ENCODE measurements at regions not wholly inside any gene's neighbourhood (a gene's known extent, or its start where the extent isn't known, plus 50 kb on each side); places are given as distances from the start of the nearest gene placed in this dataset.

DNA sequence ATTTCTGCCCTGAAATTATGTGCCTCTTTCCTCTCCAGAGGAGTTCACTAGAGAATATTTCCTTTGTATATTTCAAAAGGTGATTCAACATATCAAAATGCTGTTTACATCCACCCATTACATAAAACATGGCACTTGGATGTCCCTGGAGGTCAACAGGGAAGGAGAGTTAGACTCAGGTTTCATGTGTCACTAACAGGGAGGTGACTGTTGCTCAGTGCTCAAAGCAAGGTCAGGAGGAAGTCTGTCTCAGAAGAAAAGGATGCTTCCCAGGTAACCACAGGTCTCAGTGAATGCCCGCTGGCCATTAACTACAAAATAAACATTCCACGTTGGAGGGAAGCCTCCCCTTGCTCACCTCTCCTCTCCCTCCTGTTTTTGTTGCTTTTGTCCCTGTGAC lies 198.6 kb downstream of the AXIN2 start:
- DNase-seq = no peak

DNA sequence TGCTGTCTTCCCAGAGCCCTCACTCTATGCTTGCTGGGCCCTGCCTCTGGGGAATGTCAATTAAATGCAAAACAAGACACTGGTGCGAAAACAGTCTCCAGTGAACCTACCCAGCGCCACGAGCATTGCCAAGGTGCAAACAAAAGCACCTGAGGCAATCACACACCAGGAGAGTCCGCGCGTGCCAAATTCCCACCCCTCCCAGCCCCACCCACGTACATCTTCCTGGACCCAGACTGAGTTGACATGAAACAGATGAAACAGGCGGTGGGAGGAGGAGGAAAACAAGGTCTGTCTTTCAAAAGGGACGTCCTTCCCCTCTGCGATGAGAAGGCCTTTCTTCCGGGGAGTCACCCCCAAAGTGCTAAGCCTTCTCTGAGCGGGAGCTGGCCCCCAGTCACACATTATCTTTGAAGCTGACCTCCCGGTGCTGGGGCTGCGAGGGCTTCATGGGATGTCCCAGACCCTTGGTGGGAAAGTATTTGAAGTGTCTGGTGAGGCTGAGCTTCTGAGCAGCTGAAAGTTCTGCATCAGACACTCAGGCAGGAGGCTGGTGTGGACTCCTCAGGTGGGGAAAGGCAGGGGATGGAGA lies 200.4 kb downstream of the AXIN2 start:
- DNase-seq = no peak

DNA sequence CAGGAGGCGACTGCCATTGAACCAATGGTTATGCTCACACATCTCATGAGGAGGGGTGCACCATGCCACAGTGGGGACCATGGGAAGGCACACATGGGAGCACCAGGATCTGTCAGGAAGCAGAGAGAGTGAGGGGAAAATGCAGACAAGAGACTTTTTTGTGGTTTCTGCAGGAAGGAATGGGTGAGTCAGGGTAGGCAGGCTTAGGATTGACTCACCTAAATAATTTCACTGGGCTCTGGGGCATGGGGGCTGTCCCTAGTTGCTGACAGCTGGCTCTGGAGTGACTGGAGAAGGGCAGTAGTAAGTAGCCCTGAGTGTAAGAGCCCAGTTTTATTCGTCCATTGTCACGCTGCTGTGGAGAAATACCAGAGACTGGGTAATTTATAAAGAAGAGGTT lies 202.4 kb downstream of the AXIN2 start:
- peak; percentile 82 for DNase-seq

DNA sequence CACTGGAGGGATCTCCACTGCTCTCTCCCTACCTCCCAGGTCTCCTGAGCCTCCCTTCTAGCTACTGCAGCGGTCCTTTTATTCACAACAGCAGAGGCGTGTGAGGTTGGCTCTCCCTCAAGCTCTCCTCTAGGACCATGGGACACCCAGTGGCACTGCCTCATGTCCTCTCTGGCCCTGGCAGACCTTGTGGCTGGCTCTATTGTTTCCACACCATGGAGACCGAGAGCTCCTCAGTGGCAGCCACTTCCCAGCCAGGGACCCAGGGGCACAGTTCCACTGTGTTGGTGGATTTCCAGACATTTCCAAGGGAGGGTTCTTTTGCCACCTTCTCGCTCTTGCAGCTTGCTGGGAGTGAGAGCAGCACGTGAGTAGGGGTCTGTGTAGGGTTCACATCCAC lies 204.9 kb downstream of the AXIN2 start:
- DNase-seq = no peak

DNA sequence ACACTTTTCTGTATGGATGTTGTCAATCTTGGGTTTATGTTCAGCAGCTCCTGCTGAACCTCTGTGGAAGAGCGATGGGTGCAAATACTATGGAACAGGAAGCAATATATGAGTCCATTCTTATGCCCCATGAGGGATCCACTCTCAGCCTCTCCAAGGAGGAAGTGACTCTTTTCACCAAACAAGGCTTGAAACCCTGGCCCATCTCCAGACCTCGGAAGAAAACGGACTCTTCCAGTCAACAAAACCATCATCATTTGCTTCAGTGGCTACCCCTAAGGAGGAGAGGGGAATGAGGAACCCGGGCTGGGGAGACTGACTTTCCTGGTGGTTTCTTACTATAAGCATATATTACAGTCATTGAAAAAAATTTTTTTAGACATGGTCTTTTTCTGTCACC lies 206.2 kb downstream of the AXIN2 start:
- no peak for DNase-seq

DNA sequence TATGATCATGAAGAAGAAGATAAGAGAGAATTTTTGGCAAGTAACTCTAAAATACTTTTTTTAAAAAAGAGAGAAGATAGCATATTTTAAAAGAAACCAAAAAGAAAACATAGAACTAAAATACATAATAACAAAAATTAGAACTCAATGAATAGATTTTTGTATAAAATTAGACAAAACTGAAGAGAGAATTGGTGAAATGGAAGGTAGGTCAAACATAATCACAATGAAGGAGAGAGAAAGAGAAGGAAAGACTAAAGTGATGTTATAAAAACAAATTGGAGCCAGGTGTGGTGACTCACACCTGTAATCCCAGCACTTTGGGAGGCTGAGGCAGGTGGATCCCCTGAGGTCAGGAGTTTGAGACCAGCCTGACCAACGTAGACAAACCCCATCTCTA lies 211.5 kb downstream of the AXIN2 start:
- no peak for DNase-seq

DNA sequence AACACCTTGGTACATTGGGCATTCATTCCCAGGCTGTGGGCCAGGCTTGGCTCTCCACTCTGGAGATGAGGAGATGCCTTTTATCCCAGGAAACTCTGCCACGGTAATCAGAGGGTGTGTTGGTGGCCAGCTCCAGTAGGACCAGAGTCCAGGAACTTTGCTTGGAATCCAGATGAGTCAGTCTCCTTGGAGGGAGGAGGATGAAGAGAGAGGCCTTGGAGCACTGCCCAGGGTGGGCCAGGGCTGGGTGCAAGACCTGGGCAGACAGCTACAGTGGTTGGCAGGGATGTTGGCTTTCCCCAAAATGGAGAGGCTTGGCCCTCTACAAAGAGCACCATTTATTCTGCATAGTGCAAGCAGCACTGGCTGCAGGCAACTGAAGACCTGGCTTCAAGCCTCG lies 209.0 kb downstream of the RGS9 start:
- DNase-seq = no peak

DNA sequence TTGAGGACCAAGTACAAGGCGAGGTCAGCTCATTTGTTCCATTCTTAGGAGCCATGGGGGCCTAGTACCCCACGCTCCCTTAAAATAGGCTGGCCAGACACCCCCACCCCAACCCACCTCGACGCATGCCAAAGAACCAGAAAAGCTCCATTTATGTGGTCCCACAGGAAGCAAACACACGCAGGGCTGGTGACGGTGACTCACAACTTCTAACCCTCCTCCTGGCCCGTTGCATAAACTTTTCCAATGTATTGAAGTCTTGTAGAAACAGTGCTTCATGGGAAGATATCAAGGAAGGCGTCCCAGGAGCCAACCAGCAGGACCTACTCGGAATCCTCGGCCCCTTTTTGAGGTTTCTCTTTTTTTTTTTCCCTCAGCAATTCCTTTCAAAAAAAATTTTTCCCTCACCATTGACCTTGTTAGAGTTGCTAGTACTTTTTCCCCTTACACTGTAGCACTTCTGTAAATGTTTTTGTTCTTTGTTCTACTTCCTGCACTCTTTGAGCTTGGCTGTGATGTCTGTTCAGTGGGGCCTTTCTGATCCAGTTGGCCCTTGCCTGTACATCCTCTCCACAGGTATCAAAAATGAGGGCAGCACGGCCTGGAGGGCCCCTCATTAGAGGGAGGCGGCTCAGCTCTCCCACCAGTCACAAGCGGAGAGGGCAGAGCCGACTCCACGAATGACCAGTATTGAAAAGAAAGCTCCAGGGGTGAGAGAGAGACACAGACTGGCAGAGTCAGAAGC lies 208.3 kb downstream of the RGS9 start:
- DNase-seq = peak; percentile 25

DNA sequence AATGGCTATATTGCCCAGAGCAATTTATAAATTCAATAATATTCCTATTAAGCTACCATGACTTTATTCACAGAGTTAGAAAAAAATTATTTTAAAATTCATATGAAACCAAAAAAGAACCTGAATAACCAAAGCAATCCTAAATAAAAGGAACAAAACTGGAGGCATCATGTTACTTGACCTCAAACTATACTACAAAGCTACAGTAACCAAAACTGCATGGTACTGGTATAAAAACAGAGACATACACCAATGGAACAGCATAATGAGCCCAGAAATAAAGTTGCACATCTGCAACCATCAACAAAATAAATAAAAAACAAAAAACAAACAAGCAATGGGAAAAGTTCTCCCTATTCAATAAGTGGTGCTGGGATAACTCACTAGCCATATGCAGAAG lies 203.2 kb downstream of the RGS9 start:
- no peak for DNase-seq

DNA sequence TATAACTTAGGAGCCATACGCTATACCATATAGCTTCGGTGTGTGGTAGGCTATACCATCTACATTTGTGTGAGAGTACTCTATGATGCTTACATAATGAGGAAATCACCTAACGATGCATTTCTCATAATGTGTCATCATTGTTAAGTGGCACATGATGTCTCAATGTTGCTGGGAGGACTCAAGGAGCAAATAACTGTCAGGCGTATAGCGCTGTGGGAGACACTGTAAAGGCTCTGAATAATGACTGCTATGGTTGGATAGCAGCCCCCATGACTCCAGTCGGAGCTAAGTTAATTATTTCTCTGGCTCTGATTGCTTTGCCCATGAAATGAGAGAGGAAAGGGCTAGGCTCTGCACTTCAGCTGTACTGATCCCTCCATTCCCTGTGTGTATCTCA lies 197.2 kb downstream of the RGS9 start:
- peak; percentile 1 for DNase-seq

DNA sequence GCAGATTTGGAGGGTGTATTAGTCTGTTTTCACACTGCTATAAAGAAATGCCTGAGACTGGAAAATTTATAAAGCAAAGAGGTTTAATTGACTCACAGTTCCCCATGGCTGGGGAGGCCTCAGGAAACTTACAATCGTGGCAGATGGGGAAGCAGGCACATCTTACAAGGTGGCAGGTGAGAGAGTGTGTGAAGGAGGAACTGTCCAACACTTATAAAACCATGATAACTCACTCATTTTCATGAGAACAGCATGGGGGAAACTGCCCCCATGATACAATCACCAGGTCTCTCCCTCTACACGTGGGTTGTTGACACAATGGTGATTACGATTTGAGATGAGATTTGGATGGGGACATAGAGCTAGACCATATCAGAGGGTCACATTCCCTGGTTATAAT lies 195.6 kb downstream of the RGS9 start:
- no peak for DNase-seq

DNA sequence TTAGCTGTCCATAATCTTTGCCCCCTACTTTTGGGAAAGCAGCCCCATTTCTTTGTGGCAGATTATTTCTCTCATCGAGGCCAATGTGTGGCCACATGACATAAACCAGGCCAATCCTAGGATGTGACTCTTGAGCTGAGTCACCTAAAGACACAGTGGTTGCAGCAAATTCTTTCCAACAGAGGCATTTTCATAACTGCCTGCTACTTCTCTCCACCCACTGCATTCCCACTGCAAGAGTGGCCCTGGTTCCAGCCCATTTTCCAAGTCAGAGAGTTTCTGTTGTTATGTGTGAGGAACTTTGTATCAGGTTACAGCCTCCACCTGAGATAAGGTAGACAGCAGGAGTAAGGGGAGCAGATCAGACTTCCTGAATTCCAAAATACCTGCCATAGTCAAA lies 195.2 kb downstream of the RGS9 start:
- DNase-seq = peak; percentile 43

DNA sequence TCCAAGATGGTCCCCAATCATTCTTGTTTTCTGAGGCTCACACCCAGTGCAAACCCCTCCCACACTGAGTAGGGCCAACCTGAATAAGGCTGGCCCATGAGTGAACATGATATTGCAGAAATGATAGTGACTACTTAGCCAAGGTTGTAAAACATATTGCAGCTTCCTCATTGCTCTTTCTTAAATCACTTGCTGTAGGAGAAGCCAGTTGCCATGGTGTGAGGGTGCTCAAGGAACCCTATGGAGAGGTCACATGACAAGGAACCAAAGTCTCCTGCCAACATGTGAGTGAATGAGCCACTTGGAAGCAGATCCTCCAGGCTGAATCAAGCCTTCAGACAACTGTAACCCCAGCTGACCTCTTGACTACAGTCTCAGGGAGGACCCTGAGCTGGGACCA lies 191.4 kb downstream of the RGS9 start:
- DNase-seq = no peak

DNA sequence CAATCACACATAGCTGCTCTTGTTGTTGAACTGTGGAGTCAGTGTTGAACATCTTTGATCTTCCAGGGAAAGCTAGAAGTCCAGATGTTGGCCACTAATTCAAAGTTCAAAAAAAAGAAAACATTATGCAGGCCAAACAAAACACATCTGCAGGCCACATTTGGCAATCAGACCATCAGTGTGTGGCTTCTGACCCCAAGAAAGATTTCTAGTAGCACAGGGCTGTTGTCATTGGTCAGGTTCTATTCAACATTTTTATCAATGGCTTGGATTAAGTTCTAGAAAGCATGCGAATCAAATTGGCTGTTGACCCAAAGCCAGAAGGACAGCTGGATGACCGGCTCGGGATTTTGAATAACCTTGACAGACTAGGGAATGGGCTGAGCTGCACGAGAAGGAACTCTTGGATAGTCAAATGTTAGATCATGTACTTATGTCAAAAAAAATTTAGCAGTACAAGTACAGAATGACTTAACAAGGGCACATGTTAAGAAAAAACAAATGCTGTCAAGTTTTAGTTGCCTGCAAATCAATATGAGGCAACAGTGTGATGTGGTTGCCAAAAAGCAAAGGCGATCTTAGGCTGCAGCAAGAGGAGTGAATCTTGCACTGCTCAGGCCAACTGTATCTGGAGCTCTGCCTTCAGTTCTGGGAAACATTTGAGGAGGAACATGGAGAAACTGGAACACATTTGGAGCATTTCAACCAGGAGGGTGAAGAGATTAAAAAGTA lies 187.6 kb downstream of the RGS9 start:
- DNase-seq = no peak

DNA sequence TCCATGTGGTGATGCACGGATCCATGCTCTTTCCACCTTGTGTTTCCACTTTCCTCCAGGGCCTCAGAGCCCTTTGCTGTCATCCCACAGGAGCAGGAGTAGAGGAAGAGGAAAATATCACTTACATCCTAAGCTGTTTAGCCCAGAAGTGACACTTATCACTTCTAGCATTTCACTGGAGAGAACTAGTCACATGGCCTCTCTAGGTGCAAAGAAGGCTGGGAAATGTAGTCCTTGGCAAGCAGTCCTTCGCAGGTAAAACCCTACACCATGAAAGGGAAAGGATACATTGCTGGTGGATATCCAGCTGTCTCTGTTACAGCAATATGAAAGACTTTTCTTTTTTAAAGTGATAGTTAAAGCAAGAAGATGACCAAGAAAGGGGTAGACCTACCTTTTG lies 185.9 kb downstream of the RGS9 start:
- no peak for DNase-seq

DNA sequence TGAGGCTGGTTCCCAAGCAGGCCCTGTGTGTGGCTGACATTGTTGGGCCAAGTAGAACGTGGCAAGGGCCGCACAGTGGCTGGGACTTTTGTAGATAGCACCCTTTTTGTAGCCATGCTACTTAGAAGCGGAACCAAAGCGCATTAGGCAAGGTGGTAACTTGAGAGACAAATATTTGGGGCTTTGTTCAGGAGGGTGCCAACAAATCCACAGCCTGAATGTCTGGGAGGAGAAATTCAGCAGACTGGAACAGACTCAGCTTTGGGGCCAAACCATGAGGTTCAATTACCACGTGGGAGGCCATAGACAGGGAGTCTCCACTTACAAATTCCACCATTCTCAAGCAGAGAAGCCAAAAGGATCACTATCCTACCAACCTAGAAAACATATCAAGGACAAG lies 183.7 kb downstream of the RGS9 start:
- DNase-seq = no peak

DNA sequence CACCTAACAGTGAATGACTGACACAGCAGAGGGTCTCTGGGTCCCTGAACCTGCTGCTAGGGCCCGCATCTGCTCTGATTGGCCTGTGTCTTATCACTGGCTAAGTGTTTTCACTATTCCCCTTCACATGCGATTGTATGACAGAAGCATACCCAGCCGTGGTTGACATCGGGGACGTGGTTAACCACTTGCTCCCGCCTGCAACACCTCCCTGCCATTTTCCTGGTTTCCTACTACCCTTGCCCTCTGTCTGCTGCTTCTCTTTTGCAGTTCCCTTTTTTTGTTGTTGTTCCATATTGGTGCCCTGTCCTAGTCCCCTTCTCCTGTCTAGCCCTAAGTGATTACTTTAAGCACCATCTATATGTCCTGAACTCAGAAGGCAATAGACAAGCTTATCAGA lies 177.0 kb downstream of the RGS9 start:
- DNase-seq = no peak

DNA sequence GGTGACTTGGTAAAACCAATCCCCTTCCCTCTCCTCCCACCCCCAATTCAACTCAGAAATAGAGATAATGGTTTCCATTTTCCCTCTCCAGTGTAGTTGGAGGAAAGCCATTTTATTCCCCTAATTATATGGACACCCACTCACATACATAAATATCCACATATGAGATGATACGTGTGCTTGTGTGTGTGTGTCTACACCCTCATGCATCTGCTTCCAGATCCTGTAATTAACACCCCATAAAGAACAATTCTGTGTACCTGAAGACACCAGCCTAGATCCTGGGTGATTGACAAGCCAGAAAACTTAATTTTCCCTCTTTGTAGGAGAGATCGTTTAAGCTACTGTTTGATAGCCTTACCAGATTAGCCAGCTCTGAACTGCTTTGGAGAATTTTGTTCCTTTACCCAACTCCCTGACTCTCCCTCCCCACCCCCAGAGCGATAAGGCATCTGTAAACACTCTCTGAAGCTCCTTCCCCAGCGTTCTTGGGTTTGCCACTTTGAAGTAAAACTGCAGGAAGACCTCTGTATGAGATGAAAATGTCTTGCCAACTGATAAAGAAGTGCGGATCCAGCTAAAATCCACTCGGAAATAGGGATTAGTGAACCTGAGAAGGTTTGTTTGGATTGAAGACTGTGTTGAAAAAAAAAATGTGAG lies 175.7 kb downstream of the RGS9 start:
- DNase-seq = no peak

DNA sequence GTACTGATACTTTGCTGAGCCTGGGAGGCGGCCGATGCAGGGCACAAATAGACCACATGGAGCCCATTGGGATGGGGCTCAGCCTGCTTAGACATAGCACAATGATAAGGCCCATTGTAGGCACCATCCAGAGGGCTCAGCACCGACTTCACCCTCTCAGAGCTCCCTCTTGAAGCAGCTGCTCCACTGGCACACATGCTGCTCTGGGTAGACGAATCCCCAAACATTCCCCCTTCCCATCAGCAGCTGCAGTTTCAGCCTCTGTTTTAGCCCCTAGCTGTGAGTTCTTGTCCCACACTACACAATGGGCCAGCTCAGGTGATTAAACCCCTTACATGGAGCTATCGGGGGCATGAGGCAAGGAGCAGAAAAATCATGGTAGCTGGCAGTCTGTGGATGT lies 174.1 kb downstream of the RGS9 start:
- DNase-seq = no peak

DNA sequence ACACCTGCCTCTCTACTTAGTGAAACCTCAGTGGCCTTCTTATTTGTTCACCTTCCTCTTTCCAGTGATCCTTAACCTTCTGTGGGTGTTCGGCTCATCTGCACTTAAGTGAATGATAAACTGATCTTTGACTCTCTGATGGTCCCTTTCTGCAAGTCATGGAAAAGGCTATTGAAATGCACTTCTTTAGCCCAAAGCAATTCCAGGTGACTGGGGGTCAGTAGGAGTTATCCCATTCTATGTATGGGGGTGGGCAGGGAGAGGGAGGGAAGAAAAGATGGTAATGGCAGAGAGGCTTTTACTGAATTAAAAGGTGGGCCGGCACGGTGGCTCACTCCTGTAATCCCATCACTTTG lies 170.8 kb downstream of the RGS9 start:
- DNase-seq = no peak

DNA sequence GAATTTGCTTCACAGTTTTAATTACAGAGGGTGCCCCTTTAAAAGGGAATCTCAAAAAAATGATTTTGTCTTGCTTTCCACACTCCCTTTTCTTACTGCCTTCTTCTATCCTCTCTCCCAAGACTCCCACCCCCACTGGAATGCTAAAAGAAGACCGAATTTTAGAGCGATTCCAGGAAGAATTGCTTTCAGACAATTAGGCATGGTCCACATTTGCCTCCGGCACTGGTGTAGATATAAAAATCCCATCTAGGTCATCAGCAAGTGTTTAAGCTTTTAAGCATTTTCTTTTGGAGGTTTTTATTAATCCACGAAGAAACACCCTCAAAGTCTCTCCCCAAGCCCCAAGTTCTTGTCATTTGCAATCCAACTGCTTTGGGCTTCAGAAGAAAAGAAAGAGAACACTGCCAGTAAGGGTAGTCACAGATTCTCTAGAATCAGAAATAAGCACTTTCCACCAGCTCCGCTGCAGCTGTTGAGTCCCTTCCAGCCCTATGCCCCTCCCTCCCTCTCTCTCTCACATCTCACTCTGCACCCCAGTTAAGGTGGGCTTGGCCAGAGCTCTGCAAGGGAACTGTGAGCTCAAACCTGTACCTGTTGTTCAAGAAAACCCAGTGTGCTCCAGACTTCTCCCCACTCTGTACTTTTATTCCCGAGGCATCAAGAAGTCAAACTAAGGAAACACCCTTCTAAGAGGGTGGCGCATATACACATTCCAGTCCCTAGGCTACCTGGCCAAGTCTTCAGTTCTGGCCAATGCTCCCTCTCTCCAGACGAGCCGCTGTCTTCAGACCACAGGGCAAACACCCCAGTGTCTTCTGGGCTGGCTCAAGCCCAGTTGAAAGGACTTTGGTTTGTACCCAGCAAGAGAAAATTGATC lies 170.2 kb downstream of the RGS9 start:
- no peak for DNase-seq

DNA sequence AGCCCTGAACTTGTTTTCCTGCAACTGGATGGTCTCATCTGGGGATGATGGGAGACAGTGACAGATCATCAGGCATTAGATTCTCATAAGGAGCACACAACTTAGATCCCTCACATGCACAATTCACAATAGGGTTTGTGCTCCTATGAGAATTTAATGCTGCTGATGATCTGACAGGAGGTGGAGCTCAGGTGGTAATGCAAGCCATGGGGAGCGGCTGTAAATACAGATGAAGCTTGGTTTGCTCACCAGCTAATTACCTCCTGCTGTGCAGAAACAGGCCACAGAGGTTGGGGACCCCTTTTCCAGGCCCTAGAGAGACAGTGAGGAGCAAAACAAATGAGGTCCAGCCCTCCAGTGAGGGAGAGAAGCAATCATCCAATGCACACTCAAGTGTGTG lies 168.6 kb downstream of the RGS9 start:
- no peak for DNase-seq

DNA sequence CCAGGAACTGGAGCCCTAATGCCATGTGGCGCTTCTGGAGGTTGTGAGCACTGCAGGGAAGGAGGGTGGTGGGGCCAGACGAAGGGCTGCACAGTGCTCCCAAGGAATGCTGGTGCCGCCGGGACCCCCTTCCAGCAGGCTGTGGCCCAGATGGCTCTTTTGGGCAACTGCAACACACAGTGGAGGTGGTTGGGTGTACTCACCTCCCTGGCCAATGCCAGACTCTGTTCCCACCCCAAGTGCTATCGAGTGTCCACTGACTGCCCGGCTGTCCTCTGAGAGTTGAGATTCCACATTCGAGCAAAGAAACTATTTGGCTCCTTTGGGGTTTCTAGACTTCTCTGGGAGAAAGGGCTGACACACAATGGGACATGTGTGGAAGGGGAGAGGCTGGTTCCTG lies 167.9 kb downstream of the RGS9 start:
- no peak for DNase-seq

All from HCEC 1CT (cell line).